Esophagus squamous epithelium (tissue), 5 donors: ENCODE measurements at regions not wholly inside any gene's neighbourhood (a gene's known extent, or its start where the extent isn't known, plus 50 kb on each side); places are given as distances from the start of the nearest gene placed in this dataset.

Experiments used
- DNase-seq: peaks from one replicate; lab custom pipeline; 2025; lab: John Stamatoyannopoulos, UW
- H3K27ac ChIP-seq, 4 donors: fragments of 200-600 bp; sonication (generic); one replicate each; pipeline ENCODE4 v1.5.1; 2016 to 2019; ENCODE audit warnings: mild to moderate bottlenecking in 1 of 4
- H3K27me3 ChIP-seq, 4 donors: fragments of 200-600 bp; sonication (generic); 1 replicate in 3 of 4; 2 replicates in 1 of 4; pipeline versions ENCODE4 v1.5.1 to v1.6.0; 2017 to 2021; ENCODE audit warnings: antibody characterized with exemption in 1 of 4
- H3K36me3 ChIP-seq, 3 donors: fragments of 200-600 bp; sonication (generic); one replicate each; pipeline ENCODE4 v1.5.1; 2016 to 2019
- H3K4me1 ChIP-seq, 3 donors: fragments of 200-600 bp; sonication (generic); one replicate each; pipeline ENCODE4 v1.5.1; 2017 to 2019
- H3K4me3 ChIP-seq, 4 donors: fragments of 200-600 bp; sonication (generic); 1 replicate in 3 of 4; 2 replicates in 1 of 4; pipeline ENCODE4 v1.5.1; 2016 to 2019; ENCODE audit warnings: mild to moderate bottlenecking in 2 of 4, moderate library complexity in 1 of 4
- H3K9me3 ChIP-seq, 3 donors: fragments of 200-600 bp; sonication (generic); one replicate each; pipeline ENCODE4 v1.5.1; 2016 to 2019
- CTCF ChIP-seq, 6 experiments: fragments of 450-650 bp in 4 of 6; fragments of 200-600 bp in 2 of 6; sonication (generic) in 2 of 6; IDR thresholded peaks; one replicate each; pipeline ENCODE4 v1.5.1; 2016 to 2019; ENCODE audit warnings: antibody characterized with exemption in 6 of 6, mild to moderate bottlenecking in 4 of 6, moderate library complexity in 4 of 6
- POLR2A ChIP-seq, 4 donors: fragments of 450-650 bp; IDR thresholded peaks; one replicate each; pipeline ENCODE4 v1.6.1; 2017; ENCODE audit warnings: antibody characterized with exemption in 4 of 4, mild to moderate bottlenecking in 4 of 4, moderate library complexity in 3 of 4
- WGBS, 2 donors: methylation state at CpG; one replicate each; pipeline ENCODE4 v1.1.5; 2018; 5-methylcytosine and 5-hydroxymethylcytosine counted together
- intact Hi-C: fragments of 100-400 bp; cut with DNase I; formaldehyde crosslinking; loops from one replicate; pipeline ENCODE4 v1.15.0; 2022
- donor health status: DM: yes; HTN: yes; CAD: no.

GRCh38 chr14:61866932-61867920 is 105.0 kb downstream of the SNAPC1 start:
- 44 to 52% methylated on average over 6 of the region's 6 CpGs for WGBS, 2 donors
- intact Hi-C loops = no loop called here

DNA sequence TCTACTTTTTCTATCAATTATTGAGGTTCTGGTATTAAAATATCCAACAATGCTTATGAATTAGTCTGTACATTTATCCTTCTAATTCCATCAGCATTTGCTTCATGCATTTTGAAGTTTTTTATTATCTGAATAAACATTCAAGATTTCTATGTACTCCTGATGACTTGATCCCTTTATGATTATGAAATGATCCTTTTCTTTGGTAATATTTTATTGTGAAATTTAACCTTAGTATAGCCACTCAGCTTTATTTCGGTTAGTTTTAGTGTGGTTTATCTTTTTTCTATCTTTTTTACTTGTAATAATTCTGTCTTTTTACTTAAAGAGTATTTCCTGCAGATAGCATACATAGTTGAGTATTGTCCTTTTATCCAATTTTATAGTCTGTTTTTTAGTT is 106.6 kb downstream of the SNAPC1 start:
- H3K27ac ChIP-seq = no peak overlapping the region
- H3K9me3 ChIP-seq = no peaks in the 10 kb centered on the region
- 45 to 81% methylated on average over 1 of the region's 1 CpG for WGBS, 2 donors
- H3K27me3 ChIP-seq = no peaks in the 10 kb centered on the region
- intact Hi-C loops = no loop called here
- TF ChIP-seq CTCF (IDR thresholded peaks at IDR 0.05) = no peak
- TF ChIP-seq POLR2A (IDR thresholded peaks at IDR 0.05) = no peak
- no peak for DNase-seq
- no peak overlapping the region for H3K4me3 ChIP-seq
- no peaks in the 10 kb centered on the region for H3K4me1 ChIP-seq
- H3K36me3 ChIP-seq = no peaks in the 10 kb centered on the region

More at GRCh38 chr14:61866932-61867920, 105.0 kb downstream of the SNAPC1 start:
- Histone ChIP-seq H3K9me3 (no peaks in the 10 kb centered on the region), H3K27me3 (no peaks in the 10 kb centered on the region), H3K36me3 (no peaks in the 10 kb centered on the region), H3K27ac (no peak overlapping the region), H3K4me1 (no peaks in the 10 kb centered on the region), H3K4me3 (no peak overlapping the region)
- TF ChIP-seq POLR2A (IDR thresholded peaks at IDR 0.05) (no peak), CTCF (IDR thresholded peaks at IDR 0.05) (no peak)
- no peak for DNase-seq

GRCh38 chr14:61870163-61870562 is 107.9 kb downstream of the SNAPC1 start:
- WGBS, 2 donors = 77 to 83% methylated on average over 1 of the region's 1 CpG
- no peak for TF ChIP-seq POLR2A (IDR thresholded peaks at IDR 0.05)
- no peak for TF ChIP-seq CTCF (IDR thresholded peaks at IDR 0.05)

GRCh38 chr14:61872452-61872851 is 110.2 kb downstream of the SNAPC1 start:
- H3K4me1 ChIP-seq = no peaks in the 10 kb centered on the region
- intact Hi-C loops = no loop called here
- H3K4me3 ChIP-seq = no peak overlapping the region
- 33 to 42% methylated on average over 1 of the region's 1 CpG for WGBS, 2 donors
- H3K9me3 ChIP-seq = no peaks in the 10 kb centered on the region
- peaks cover 0 to 21% (median 0%) of the 10 kb centered on the region in 4 donors for H3K27me3 ChIP-seq
- TF ChIP-seq CTCF (IDR thresholded peaks at IDR 0.05) = no peak
- TF ChIP-seq POLR2A (IDR thresholded peaks at IDR 0.05) = no peak
- H3K36me3 ChIP-seq = no peaks in the 10 kb centered on the region
- H3K27ac ChIP-seq = no peak overlapping the region
- DNase-seq = no peak

More at GRCh38 chr14:61870163-61870562, 107.9 kb downstream of the SNAPC1 start:
- Histone ChIP-seq H3K36me3 (no peaks in the 10 kb centered on the region), H3K9me3 (no peaks in the 10 kb centered on the region), H3K4me3 (no peak overlapping the region), H3K27me3 (no peaks in the 10 kb centered on the region), H3K27ac (no peak overlapping the region), H3K4me1 (no peaks in the 10 kb centered on the region)
- intact Hi-C loops = no loop called here
- DNase-seq = no peak

DNA sequence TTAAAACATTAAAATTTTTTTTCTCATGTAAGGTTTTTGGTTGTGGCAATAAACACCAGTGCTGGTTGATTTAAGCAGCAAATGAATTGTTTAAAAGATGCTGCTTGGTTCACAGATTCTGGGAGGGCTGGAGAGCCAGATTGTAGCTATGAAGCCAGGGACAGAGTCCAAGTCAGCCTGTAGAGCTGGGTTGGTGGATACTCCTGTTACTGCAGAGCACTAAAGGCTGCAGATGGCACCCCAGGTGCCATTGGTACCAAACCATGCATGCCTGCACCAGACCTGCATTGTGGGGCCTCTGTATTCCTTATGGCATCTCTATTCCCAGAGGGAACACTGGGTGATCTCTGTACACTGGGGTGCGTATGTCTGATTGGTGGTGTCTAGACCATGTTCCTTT is 113.3 kb downstream of the SNAPC1 start:
- TF ChIP-seq CTCF (IDR thresholded peaks at IDR 0.05) = no peak
- no peak for TF ChIP-seq POLR2A (IDR thresholded peaks at IDR 0.05)
- whole genome bisulfite sequencing, 2 donors = 60 to 89% methylated on average over 1 of the region's 1 CpG
- intact Hi-C loops = no loop called here
- Histone ChIP-seq H3K27ac (no peak overlapping the region), H3K4me3 (no peak overlapping the region), H3K9me3 (no peaks in the 10 kb centered on the region), H3K27me3 (peaks cover 0 to 43% (median 0%) of the 10 kb centered on the region in 4 donors), H3K4me1 (no peaks in the 10 kb centered on the region), H3K36me3 (no peaks in the 10 kb centered on the region)
- DNase-seq = no peak
